Esophagus muscularis mucosa (tissue), 4 donors: ENCODE measurements at regions not wholly inside any gene's neighbourhood (a gene's known extent, or its start where the extent isn't known, plus 50 kb on each side); places are given as distances from the start of the nearest gene placed in this dataset.

ENCODE experiments used
- DNase-seq: peaks from one replicate; pipeline ENCODE4 v3.0.0-alpha.2; 2017; ENCODE audit errors: extremely low spot score
- H3K27ac ChIP-seq, 4 donors: fragments of 200-600 bp; sonication (generic); replicated peaks in 1 of 4; 1 replicate in 3 of 4; 2 replicates in 1 of 4; pipeline ENCODE4 v1.5.1; 2016 to 2019; ENCODE audit warnings: mild to moderate bottlenecking in 1 of 4
- H3K27me3 ChIP-seq, 4 donors: fragments of 200-600 bp; sonication (generic); one replicate each; pipeline versions ENCODE4 v1.5.1 to v1.6.0; 2016 to 2019
- H3K36me3 ChIP-seq, 4 donors: fragments of 200-600 bp; sonication (generic); one replicate each; pipeline ENCODE4 v1.5.1; 2016 to 2019
- H3K4me1 ChIP-seq, 4 donors: fragments of 200-600 bp; sonication (generic); one replicate each; pipeline ENCODE4 v1.5.1; 2016 to 2019
- H3K4me3 ChIP-seq, 4 donors: fragments of 200-600 bp; sonication (generic); 1 replicate in 2 of 4; 2 replicates in 2 of 4; pipeline ENCODE4 v1.5.1; 2016 to 2019; ENCODE audit warnings: mild to moderate bottlenecking in 4 of 4, moderate library complexity in 1 of 4
- H3K9me3 ChIP-seq, 4 donors: fragments of 200-600 bp; sonication (generic); 1 replicate in 3 of 4; 2 replicates in 1 of 4; pipeline ENCODE4 v1.5.1; 2016 to 2019
- CTCF ChIP-seq, 3 experiments: fragments of 200-600 bp in 2 of 3; fragments of 450-650 bp in 1 of 3; sonication (generic) in 2 of 3; IDR thresholded peaks; one replicate each; pipeline ENCODE4 v1.5.1; 2017 to 2019; ENCODE audit warnings: antibody characterized with exemption in 3 of 3, mild to moderate bottlenecking in 2 of 3, moderate library complexity in 1 of 3
- EP300 ChIP-seq: sonication (generic); formaldehyde crosslinking; IDR thresholded peaks from one replicate; pipeline ENCODE4 v1.6.1; 2017; ENCODE audit warnings: antibody characterized with exemption
- POLR2A ChIP-seq: fragments of 450-650 bp; IDR thresholded peaks from one replicate; pipeline ENCODE4 v1.6.1; 2017; ENCODE audit warnings: antibody characterized with exemption, moderate library complexity, mild to moderate bottlenecking, low read depth
- POLR2AphosphoS5 ChIP-seq, 2 donors: sonication (generic); formaldehyde crosslinking; IDR thresholded peaks; one replicate each; pipeline ENCODE4 v1.6.1; 2017; ENCODE audit warnings: antibody characterized with exemption in 2 of 2
- WGBS: methylation state at CpG from one replicate; pipeline ENCODE4 v1.1.5; 2018; 5-methylcytosine and 5-hydroxymethylcytosine counted together
- intact Hi-C: fragments of 100-400 bp; cut with DNase I; formaldehyde crosslinking; loops from one replicate; pipeline ENCODE4 v1.15.1; 2023

- Histone ChIP-seq H3K4me3 (no peak overlapping the region), H3K27me3 (no peaks in the 10 kb centered on the region), H3K36me3 (no peaks in the 10 kb centered on the region), H3K4me1 (no peaks in the 10 kb centered on the region), H3K27ac (no peak overlapping the region), H3K9me3 (no peaks in the 10 kb centered on the region)
- TF ChIP-seq POLR2A (no peak), POLR2AphosphoS5 (IDR thresholded peaks at IDR 0.05) (no peak), EP300 (no peak), CTCF (IDR thresholded peaks at IDR 0.05) (no peak)
- intact Hi-C loops, result no loop called here
- no peak for DNase-seq
- 94% methylated on average over 5 of the region's 5 CpGs for WGBS
Observed at GRCh38 chr10:22875581-22875980, 52.3 kb upstream of the ARMC3 start.

- Histone ChIP-seq H3K27ac (no peak overlapping the region), H3K4me3 (no peak overlapping the region), H3K36me3 (no peaks in the 10 kb centered on the region), H3K27me3 (no peaks in the 10 kb centered on the region), H3K9me3 (no peaks in the 10 kb centered on the region), H3K4me1 (no peaks in the 10 kb centered on the region)
- no peak for DNase-seq
- 85% methylated on average over 7 of the region's 7 CpGs for WGBS
- TF ChIP-seq POLR2AphosphoS5 (IDR thresholded peaks at IDR 0.05), result no peak
- no peak for TF ChIP-seq EP300
- TF ChIP-seq POLR2A, result no peak
- TF ChIP-seq CTCF (IDR thresholded peaks at IDR 0.05), result no peak
- intact Hi-C loops, result no loop called here
Observed at GRCh38 chr10:22874189-22874854, 53.5 kb upstream of the ARMC3 start.

- no peak overlapping the region for H3K4me3 ChIP-seq
- intact Hi-C loops, result no loop called here
- no peaks in the 10 kb centered on the region for H3K36me3 ChIP-seq
- no peaks in the 10 kb centered on the region for H3K9me3 ChIP-seq
- no peak overlapping the region for H3K27ac ChIP-seq
- TF ChIP-seq CTCF (IDR thresholded peaks at IDR 0.05), result no peak
- TF ChIP-seq POLR2A, result no peak
- no peak for DNase-seq
- 86% methylated on average over 2 of the region's 2 CpGs for WGBS
- H3K4me1 ChIP-seq, result no peaks in the 10 kb centered on the region
- no peaks in the 10 kb centered on the region for H3K27me3 ChIP-seq
Observed at GRCh38 chr10:22856444-22857074, 71.3 kb upstream of the ARMC3 start.

- no peaks in the 10 kb centered on the region for H3K27me3 ChIP-seq
- TF ChIP-seq CTCF (IDR thresholded peaks at IDR 0.05), result no peak
- TF ChIP-seq EP300, result no peak
- no peak for TF ChIP-seq POLR2A
- TF ChIP-seq POLR2AphosphoS5 (IDR thresholded peaks at IDR 0.05), result no peak
- no peak for DNase-seq
- WGBS, result 69% methylated on average over 4 of the region's 4 CpGs
- H3K9me3 ChIP-seq, result no peaks in the 10 kb centered on the region
- no peak overlapping the region for H3K27ac ChIP-seq
- no peak overlapping the region for H3K4me3 ChIP-seq
- peaks cover 0 to 9% (median 4%) of the 10 kb centered on the region in 4 donors for H3K4me1 ChIP-seq
- intact Hi-C loops, result no loop called here
- H3K36me3 ChIP-seq, result no peaks in the 10 kb centered on the region
Observed at GRCh38 chr10:22854935-22855421, 72.9 kb upstream of the ARMC3 start.
